ENCODE measurements at regions not wholly inside any gene's neighbourhood (a gene's known extent, or its start where the extent isn't known, plus 50 kb on each side); places are given as distances from the start of the nearest gene placed in this dataset.

GRCh38 chrX:25166546-25166945 is 150.8 kb upstream of the ARX start:
- TF ChIP-seq CTCF (IDR thresholded peaks at IDR 0.05; ENCODE audit: low read depth, low read length) (no peak), POLR2A (IDR thresholded peaks at IDR 0.05; ENCODE audit: extremely low read depth, insufficient read length) (no peak)
